Liver (tissue), 7 donors: ENCODE measurements at regions not wholly inside any gene's neighbourhood (a gene's known extent, or its start where the extent isn't known, plus 50 kb on each side); places are given as distances from the start of the nearest gene placed in this dataset.

Experiments used
- DNase-seq: peaks from one replicate; pipeline ENCODE4 v3.0.0-alpha.2; 2017; ENCODE audit warnings: low spot score
- H3K27ac ChIP-seq, 2 donors: one replicate each; pipeline ENCODE4 v1.7.0; 2013; ENCODE audit warnings: inconsistent platforms in 2 of 2, low read length in 2 of 2, control low read depth in 1 of 2, low read depth in 1 of 2, mild to moderate bottlenecking in 1 of 2
- H3K27me3 ChIP-seq, 4 donors: one replicate each; pipeline versions ENCODE4 v1.6.1 to v1.7.0; 2013; ENCODE audit warnings: low read length in 3 of 4, inconsistent platforms in 1 of 4, mild to moderate bottlenecking in 1 of 4, moderate library complexity in 1 of 4; ENCODE audit not compliant: control insufficient read depth in 4 of 4, insufficient read depth in 4 of 4
- H3K36me3 ChIP-seq, 4 donors: one replicate each; pipeline versions ENCODE4 v1.6.1 to v1.7.0; 2013; ENCODE audit warnings: low read length in 3 of 4, mild to moderate bottlenecking in 3 of 4, low read depth in 1 of 4, moderate library complexity in 1 of 4; ENCODE audit not compliant: control insufficient read depth in 4 of 4, insufficient read depth in 3 of 4
- H3K4me1 ChIP-seq, 4 donors: one replicate each; pipeline versions ENCODE4 v1.6.1 to v1.7.0; 2013; ENCODE audit warnings: low read length in 3 of 4, mild to moderate bottlenecking in 3 of 4, moderate library complexity in 1 of 4; ENCODE audit not compliant: control insufficient read depth in 4 of 4, insufficient read depth in 4 of 4
- H3K4me3 ChIP-seq, 3 donors: one replicate each; pipeline versions ENCODE4 v1.6.1 to v1.7.0; 2013; ENCODE audit warnings: low read length in 3 of 3, control low read depth in 1 of 3, low read depth in 1 of 3, mild to moderate bottlenecking in 1 of 3
- H3K9ac ChIP-seq, 2 donors: one replicate each; pipeline ENCODE4 v1.7.0; 2013; ENCODE audit warnings: low read length in 2 of 2, mild to moderate bottlenecking in 2 of 2, moderate library complexity in 2 of 2, control low read depth in 1 of 2, low read depth in 1 of 2
- H3K9me3 ChIP-seq, 4 donors: one replicate each; pipeline versions ENCODE4 v1.6.1 to v1.7.0; 2013; ENCODE audit warnings: low read length in 3 of 4; ENCODE audit not compliant: control insufficient read depth in 4 of 4
- FOXA2 ChIP-seq: IDR thresholded peaks from 2 replicates; pipeline ENCODE4 v1.6.1; 2016; ENCODE audit warnings: antibody characterized with exemption
- JUND ChIP-seq, 2 donors: IDR thresholded peaks; 2 replicates each; pipeline ENCODE4 v1.6.1; 2016; ENCODE audit warnings: antibody characterized with exemption in 2 of 2
- RAD21 ChIP-seq, 2 donors: IDR thresholded peaks; 2 replicates each; pipeline ENCODE4 v1.6.1; 2016; ENCODE audit warnings: antibody characterized with exemption in 2 of 2, mild to moderate bottlenecking in 2 of 2
- YY1 ChIP-seq: IDR thresholded peaks from 2 replicates; pipeline ENCODE4 v1.6.1; 2016; ENCODE audit warnings: antibody characterized with exemption, mild to moderate bottlenecking
- WGBS: extraction: QIAGEN DNeasy Blood & Tissue Kit; methylation state at CpG from one replicate; pipeline ENCODE4 v1.1.7; 2013; 5-methylcytosine and 5-hydroxymethylcytosine counted together
- TF ChIP-seq, protein P1 (sequence below): IDR thresholded peaks from 2 replicates; pipeline ENCODE4 v1.6.1; 2016; ENCODE audit warnings: antibody characterized with exemption, mild to moderate bottlenecking
- donor health status: healthy.
- donor health status: healthy.
- donor health status: healthy.
- donor health status: healthy.

GRCh38 chr3:46089237-46090011 lies 62.1 kb upstream of the XCR1 start:
- TF ChIP-seq FOXA2 (no peak), JUND (IDR thresholded peaks at IDR 0.05) (peak; percentile 46 to 48), RAD21 (IDR thresholded peaks at IDR 0.05) (peak in 1 of 2 donors; percentile 7)
- TF ChIP-seq, protein P1, sequence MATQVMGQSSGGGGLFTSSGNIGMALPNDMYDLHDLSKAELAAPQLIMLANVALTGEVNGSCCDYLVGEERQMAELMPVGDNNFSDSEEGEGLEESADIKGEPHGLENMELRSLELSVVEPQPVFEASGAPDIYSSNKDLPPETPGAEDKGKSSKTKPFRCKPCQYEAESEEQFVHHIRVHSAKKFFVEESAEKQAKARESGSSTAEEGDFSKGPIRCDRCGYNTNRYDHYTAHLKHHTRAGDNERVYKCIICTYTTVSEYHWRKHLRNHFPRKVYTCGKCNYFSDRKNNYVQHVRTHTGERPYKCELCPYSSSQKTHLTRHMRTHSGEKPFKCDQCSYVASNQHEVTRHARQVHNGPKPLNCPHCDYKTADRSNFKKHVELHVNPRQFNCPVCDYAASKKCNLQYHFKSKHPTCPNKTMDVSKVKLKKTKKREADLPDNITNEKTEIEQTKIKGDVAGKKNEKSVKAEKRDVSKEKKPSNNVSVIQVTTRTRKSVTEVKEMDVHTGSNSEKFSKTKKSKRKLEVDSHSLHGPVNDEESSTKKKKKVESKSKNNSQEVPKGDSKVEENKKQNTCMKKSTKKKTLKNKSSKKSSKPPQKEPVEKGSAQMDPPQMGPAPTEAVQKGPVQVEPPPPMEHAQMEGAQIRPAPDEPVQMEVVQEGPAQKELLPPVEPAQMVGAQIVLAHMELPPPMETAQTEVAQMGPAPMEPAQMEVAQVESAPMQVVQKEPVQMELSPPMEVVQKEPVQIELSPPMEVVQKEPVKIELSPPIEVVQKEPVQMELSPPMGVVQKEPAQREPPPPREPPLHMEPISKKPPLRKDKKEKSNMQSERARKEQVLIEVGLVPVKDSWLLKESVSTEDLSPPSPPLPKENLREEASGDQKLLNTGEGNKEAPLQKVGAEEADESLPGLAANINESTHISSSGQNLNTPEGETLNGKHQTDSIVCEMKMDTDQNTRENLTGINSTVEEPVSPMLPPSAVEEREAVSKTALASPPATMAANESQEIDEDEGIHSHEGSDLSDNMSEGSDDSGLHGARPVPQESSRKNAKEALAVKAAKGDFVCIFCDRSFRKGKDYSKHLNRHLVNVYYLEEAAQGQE = peak; percentile 52
- Histone ChIP-seq H3K27me3 (no peaks in the 10 kb centered on the region), H3K27ac (peak overlapping the region; percentile 29 to 40), H3K9ac (no peak overlapping the region), H3K4me1 (peaks cover 0 to 7% (median 2%) of the 10 kb centered on the region in 4 donors), H3K9me3 (no peaks in the 10 kb centered on the region), H3K4me3 (no peak overlapping the region), H3K36me3 (no peaks in the 10 kb centered on the region)
- WGBS = 89% methylated on average over 5 of the region's 5 CpGs
- DNase-seq = peak; percentile 33

DNA sequence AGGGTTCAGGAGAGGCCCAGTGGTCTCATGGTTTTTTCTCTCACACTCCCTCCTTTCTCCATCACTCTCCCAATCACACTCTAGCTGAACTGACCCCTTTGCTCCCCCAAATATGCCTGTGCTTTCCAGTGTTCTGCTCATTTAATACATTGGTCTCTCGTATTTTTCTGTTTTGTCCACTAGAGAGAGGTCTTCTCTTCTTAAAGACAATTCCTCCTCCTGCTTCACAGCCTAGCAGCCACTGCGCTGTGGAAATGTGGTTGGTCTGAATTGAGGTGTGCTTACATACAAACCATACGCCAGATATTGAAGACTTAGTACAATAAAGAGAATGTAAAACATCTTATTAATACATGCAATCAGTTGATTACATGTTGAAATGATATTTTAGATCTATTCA lies 60.6 kb upstream of the XCR1 start:
- Histone ChIP-seq H3K4me1 (peaks cover 0 to 7% (median 2%) of the 10 kb centered on the region in 4 donors), H3K9ac (no peak overlapping the region), H3K9me3 (no peaks in the 10 kb centered on the region), H3K27ac (no peak overlapping the region), H3K36me3 (no peaks in the 10 kb centered on the region), H3K27me3 (no peaks in the 10 kb centered on the region), H3K4me3 (no peak overlapping the region)
- TF ChIP-seq, protein P1 = no peak
- peak; percentile 58 to 61 for TF ChIP-seq RAD21 (IDR thresholded peaks at IDR 0.05)
- DNase-seq = peak; percentile 27
- WGBS = 68% methylated on average over 3 of the region's 3 CpGs

- DNase-seq = no peak
- Histone ChIP-seq H3K9me3 (no peaks in the 10 kb centered on the region), H3K36me3 (no peaks in the 10 kb centered on the region), H3K4me3 (no peak overlapping the region), H3K27me3 (no peaks in the 10 kb centered on the region), H3K9ac (no peak overlapping the region), H3K27ac (no peak overlapping the region), H3K4me1 (peaks cover 0 to 3% (median under 1%) of the 10 kb centered on the region in 4 donors)
- TF ChIP-seq YY1 = no peak
- 87% methylated on average over 5 of the region's 5 CpGs for WGBS
Observed at GRCh38 chr3:46086986-46087385, 59.7 kb upstream of the XCR1 start.
